ENCODE measurements at regions not wholly inside any gene's neighbourhood (a gene's known extent, or its start where the extent isn't known, plus 50 kb on each side); places are given as distances from the start of the nearest gene placed in this dataset.

- TF ChIP-seq POLR2AphosphoS5 (IDR thresholded peaks at IDR 0.05; ENCODE audit: borderline replicate concordance, low read depth, low read length) = no peak
- TF ChIP-seq EZH2 (IDR thresholded peaks at IDR 0.05) = no peak
These were observed 190.4 kb downstream of the SPP2 start for GRCh38 chr2:234240917-234241316.
